HG02610 (cell line): ENCODE measurements at regions not wholly inside any gene's neighbourhood (a gene's known extent, or its start where the extent isn't known, plus 50 kb on each side); places are given as distances from the start of the nearest gene placed in this dataset.
"Not testable (repeated sequence)": the region's sequence is repeated elsewhere in the genome, so short reads cannot be mapped to it uniquely, and the experiment has no call there.

Experiments used
- ATAC-seq: cut with Tn5 transposase; IDR thresholded peaks from one replicate; pipeline ENCODE4 v1.9.1; 2021; ENCODE audit warnings: mild to moderate bottlenecking, moderate library complexity; ENCODE audit not compliant: unreplicated experiment

DNA sequence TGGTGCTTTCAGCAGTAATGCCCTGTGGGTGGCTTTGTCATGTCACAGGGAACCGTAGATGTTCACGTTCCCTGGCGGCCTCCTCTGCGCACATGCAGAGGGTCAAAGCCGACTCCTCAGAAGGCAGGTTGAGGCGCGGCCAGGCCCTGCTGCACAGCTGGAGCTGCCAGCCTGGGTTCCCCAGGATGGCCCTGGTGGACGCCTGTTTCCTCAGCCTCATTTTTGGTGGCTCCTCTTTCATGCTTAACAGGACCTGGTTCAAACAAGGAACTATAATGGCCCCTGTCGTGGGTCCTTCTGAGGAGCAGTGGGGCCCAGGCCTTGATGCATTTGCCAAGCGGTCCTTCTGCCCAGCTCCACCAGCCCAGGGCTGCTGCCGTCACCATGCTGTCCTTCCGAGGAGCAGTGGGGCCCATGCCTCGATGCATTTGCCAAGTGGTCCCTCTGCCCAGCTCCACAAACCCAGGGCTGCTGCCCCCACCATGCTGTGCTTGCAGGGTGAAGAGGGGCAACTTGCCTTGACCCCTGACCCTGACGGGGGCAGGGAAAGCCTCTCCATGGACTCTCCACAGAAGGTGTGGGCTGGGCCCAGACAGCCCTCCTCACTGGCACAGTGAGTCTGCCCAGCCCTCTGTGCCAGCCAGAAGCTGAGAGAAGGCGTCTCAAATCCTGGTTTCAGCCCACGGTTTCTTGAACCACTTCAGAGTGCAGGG, 338.2 kb downstream of the TCERG1L start:
- no peak for ATAC-seq

DNA sequence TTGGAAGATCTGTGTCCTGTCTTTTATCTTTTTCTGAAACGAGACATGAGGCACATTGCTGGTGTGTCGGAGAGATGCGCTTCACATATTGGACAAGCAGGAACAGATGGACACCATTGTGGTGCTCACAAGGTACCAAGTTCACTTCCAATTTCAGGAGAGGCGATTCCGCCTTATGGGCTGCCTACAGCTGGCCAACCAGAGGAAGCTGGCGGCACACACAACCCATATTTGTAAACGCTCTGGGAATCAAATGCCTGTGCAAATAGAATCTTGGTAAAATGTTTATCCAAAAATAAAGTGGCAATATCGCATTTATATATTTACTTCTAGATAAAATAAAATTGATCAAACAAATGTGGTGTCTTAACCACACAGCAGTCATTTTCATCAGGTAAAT, 337.4 kb downstream of the TCERG1L start:
- no peak for ATAC-seq

DNA sequence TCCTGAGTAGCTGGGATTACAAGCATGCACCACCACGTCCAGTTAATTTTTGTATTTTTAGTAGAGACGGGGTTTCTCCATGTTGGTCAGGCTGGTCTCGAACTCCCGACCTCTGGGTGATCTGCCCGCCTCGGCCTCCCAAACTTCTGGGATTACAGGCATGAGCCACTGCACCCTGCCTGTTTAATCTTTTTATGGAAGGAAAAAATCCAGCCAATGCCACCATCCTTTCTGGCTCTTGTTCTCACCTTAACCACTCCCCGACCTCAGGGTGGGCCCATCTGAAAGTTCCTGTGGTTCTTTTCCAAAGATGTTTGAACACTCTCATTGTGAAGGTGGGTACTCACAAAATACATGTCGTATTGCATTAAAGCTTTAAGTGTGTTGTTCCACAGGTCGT, 336.2 kb downstream of the TCERG1L start:
- not testable (repeated sequence) for ATAC-seq

DNA sequence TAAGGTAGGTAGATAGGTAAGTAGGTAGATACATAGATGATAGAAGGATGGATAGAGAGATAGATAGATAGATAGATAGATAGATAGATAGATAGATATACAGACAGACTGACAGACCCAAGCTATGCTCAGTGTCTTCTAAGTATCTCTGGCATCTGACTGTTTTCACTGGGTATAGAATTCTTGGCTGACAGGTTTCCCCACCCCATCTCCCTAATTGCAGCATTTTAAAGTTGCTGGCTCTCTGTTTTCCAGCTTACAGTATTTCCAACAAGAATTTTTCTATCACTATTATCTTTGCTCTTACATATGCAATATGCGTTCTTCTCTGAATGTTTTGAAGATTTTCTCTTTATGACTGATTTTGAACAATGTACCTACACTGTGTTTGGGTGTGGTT, 328.7 kb downstream of the TCERG1L start:
- no peak for ATAC-seq

DNA sequence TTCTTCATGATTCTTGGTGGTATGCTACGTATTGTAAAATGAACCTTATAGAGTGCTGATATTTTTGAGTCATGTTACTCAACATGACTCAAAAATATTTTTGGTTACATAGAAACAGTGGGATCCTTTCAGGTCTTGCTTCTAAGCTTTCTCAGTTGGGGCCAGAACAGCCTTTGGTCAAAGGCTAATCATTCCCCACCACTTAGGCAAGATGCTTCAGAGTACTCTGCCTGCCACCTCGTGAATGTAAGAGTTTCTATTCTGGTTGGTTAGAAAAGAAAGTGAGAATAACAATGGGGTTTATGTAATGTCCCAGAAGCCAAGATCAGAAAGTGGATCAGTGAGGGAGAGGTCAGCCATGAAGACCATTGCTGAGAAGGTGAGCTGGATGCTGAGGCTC, 327.8 kb downstream of the TCERG1L start:
- no peak for ATAC-seq

DNA sequence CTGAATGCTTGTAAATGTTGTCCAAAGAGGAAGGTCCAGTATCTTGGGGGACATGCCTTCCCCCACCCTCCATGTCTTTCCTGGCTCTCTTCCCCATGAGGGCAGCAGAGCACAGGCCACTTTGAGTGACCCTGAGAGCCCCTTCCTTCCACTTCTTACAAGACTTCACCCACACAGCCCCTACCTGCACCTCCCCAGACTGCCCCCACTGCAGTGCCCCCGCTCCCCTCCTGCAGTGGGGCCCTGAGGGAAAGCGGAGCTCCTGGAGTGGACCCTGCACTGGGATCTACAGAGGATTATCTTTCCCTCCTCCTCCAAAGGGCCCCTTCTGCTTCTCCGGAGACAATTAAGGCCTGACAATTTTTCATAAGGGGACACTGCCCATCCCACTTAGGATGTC, 326.8 kb downstream of the TCERG1L start:
- no peak for ATAC-seq

DNA sequence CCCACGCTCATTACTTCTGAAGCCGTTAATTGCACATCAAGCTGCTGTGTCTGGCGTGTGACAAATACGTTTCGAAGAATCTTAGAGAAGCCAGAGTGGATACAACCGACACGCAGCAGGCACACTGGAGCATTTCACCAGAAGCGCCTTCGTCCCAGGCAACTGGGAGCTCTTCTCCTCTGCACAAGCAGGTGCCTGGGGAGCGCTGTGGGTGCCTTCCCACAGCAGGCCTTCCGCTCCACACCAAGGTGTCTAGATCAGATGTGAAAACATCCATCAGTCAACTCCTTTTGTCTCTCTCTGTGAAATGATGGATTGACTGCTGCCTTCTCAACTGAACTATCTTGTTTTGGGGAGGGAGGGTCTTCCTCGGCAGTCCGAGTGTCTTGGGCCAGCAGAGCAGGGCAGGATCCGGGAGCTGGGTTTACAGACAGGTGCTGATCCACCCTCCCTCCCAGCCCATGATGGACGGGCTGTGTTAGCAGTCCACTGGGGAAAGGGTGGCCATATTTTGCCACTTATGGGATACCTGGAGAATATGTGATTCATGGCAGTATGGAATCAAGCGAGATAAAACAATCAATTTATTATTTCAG, 326.3 kb downstream of the TCERG1L start:
- no peak for ATAC-seq

DNA sequence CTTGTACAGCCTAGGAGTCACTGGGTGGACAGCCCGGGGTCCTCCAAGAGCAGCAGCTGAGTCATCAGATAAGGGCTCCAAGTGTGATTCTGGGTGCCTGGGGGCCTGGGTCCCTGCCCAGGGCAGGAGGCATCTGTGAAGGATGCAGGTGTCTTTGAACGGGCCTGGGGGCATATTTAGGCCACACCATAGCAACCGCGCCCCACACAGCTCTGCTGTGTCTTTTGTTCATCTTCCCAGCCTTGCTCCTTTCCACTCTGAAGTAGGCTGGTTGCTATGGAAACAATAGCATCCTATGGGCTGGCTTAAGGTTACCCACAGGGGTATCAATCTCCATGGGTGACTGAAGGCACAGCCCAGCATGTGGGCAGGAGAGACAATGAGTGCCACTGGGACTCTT, 324.7 kb downstream of the TCERG1L start:
- no peak for ATAC-seq

DNA sequence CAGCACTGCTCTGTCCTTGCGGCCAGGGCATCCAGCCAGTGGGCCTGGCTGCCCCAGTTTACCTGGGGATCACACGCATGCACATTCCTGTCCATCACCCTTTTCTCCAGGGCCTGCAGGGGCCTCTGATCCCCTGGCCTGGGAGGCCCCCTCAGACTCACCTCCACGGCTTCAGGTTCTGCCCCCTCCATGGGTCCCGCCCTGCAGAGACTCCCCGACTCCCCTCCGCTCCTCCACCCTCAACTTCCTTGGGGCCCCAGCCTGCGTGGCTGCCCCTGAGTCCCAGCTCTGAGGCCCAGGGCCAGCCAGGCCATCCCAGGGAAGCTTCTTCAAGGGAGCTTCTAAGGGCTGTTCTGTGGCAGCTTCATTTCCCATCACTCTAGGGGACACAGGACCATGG, 324.1 kb downstream of the TCERG1L start:
- ATAC-seq: no peak

DNA sequence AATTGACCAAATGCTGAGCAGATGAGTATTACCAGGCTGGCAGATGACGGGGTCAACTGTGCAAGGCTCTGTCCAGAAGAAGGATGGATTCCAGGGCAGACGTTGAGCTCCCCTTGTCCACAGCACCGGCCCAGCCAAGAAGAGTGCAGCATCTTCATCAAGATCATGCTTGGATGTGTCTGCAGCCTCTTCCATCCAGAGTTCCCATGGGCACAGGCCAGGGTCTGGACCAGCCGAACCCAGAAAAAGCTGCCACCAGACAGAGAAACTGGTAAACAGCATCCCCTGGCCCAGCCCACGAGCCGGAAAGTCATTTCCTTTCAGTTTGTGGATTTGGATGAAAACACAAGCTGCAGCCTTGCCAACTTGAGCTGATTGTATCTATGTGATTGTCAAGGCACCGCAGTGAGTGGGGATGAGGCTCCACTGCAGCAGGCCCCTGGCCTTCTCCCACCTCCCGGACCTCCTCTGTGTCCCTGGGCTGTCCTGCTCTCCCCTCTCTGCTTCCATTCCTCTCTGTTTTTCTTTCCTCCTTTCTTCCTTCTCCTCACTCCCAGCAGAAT, 321.8 kb downstream of the TCERG1L start:
- ATAC-seq: no peak

DNA sequence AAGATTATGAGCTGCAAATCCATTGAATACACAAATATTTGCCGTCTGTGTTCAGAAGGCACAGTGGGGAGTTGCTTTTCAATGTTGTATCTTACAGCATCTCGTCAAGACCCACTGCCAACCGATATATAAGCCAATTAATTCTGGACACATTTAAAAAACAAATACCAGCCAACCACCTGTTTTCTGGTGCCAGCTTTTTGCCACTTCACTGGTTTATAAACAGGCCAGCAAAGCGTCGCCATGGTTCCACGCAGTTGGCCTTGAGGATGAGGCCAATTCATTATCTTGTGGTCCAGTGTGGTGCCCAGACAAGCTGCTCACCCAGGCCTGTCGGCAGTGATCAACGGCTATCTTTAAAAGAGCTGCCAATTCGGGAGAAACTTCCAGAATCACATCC, 321.0 kb downstream of the TCERG1L start:
- ATAC-seq: no peak

DNA sequence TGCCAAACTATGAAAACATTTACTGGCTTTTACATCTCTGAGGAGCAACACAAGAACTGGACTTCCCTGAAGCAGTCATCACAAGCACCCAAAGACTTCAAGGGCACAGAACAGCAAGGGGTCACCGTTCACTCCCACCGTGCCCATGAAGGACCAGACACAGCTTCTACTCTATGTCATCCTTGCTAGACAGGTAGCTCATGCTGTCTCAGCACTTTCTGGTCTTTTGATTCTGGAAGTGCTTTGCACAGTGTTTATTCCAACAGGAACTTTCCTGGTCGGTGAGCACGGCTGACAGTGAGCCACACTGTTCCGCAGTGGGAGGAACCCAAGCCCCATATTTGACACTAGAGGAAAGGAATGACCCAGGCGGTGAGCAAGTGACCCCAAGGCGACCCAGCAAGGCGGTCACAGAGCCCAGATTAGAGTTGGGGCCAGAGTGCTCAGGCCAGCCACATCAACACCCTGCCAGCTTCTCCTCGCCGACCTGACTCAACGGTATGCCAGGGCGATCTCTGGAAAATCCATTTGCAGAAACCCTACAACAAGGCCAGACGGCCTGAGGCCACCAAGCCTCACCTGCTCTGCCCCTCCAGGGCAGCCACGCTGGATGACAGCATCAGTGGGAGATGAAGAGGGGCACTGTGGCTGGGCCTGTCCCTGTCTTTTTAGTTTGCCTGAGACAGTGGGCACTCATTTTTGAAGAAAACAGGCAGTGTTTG, 318.6 kb downstream of the TCERG1L start:
- no peak for ATAC-seq

DNA sequence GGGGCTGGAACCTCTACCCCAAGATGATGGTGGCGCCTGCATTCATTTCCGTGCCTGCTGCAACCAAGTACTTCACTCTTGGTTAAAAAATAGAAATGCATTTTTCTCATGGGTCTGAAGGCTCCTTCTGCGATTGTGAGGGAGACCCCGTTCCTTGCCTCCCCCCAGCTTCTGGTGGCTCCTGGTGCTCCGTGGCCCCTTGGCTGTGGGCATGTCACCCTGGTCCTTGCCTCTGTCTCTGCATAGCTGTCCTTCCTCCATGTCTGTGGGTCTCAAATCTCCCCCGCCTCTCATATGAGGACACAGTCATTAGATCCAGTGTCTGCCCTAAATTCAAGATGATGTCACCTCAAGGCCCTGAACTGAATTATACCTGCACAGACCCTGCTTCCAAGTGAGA, 317.9 kb downstream of the TCERG1L start:
- no peak for ATAC-seq

DNA sequence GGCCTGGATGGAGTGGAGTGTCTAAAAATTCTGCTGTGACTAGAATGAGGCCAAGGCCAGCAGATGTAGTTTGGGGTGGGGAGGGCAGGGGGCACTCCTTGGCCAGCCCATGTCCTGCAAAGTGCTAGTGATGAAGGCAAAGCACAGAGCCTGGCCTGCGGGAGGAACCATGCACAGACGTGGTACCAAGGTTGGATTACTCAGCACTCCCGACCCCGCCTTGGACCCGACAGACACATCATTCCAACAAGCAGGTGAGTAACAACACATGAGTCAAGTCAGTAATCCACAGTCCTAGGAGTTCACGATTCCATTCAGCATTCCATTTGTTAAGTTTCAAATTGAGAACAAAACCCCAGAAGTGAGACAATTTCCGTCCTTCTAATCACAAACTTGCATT, 317.3 kb downstream of the TCERG1L start:
- ATAC-seq: no peak

DNA sequence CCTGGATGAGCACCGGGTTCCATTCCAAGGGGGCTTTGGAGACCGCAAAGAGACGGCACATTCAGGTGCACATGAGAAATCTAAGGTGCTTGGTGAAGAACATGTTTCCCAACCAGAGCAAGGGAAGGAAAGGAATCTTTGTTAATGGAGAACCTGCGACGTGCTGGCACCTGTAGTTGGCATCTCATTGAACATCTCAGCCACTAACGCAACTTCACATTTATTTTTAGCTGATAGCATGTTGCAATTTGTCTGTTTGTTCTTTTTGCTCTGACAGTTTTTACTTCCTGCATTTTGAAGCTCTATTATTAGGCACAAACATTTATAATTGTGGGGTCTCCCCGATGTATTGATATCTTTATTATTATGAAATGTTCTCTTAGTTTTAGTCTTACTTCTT, 316.7 kb downstream of the TCERG1L start:
- ATAC-seq: no peak

DNA sequence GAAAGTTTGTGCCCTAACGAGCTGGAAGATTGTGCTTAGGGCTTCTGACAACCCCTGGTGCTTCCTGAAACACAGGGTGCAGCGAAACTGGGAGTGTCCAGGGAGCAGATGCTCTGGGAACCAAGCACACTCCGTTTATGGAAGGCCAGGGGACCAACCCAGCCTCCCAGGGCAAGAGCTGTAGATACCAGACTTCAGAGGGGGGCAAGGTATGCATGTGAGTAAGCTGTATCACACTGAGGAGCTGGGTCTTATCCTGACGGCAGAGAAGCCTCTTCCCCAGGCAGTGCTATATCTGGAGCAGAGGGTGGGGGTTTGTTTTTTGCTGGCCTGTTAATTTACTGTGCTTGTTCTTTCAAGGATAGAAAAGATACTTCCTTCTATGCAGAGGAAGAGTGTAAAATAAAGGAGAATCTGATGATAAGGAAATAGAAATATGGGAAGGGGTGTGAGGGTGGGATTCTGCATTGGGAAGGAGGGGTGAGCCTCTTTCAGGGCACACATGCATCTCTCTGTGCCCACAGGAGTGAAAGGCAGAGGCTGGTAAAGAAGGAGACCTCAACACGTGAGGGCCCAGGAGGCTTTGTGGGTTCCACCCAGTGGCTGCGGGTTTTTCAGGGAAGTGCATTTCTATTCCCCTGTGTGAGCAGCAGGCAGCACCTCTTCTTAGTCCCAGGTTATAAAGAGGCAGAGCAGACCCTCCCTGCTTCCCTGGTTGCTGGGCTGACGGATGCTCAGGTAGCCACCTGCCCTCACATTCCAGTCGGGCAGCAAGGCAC, 314.1 kb downstream of the TCERG1L start:
- no peak for ATAC-seq

DNA sequence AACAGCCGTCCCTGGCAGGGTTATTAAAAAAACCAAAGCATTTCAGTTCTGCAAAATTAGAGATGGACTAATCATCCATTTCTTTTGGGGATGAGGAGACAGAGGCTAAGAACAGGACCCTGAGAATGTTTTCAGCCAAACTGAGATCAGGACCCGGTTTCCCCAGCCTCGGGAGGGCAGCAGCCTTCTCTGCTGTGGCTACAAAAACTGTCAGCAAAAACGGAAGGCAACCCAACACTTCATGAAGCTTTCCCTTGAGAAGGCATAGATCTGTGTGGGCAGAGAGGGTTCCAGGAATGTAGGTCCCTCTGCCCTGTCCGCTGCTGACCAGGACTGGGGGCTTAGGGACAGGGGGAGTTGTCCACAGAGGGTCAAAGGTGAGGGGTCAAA, 313.5 kb downstream of the TCERG1L start:
- no peak for ATAC-seq

DNA sequence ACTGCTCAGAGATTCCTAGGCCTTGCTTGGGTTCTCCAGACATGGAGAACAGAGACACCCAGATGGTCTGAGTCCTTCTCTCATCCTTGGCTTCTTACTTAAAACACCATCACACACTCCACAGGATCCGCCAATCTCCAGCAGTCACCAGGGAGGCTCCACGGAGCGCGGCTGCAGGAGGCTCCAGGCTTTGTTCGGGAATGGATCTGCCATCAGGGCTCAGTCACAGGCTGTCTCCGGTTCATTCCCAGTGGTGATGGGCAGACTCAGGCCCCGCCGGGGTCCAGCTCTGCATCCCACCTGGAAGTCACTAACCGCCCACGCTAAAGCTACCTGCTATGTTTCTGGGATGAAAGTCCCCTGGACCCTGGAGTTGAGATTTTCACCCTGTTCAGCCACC, 312.9 kb downstream of the TCERG1L start:
- ATAC-seq: no peak

DNA sequence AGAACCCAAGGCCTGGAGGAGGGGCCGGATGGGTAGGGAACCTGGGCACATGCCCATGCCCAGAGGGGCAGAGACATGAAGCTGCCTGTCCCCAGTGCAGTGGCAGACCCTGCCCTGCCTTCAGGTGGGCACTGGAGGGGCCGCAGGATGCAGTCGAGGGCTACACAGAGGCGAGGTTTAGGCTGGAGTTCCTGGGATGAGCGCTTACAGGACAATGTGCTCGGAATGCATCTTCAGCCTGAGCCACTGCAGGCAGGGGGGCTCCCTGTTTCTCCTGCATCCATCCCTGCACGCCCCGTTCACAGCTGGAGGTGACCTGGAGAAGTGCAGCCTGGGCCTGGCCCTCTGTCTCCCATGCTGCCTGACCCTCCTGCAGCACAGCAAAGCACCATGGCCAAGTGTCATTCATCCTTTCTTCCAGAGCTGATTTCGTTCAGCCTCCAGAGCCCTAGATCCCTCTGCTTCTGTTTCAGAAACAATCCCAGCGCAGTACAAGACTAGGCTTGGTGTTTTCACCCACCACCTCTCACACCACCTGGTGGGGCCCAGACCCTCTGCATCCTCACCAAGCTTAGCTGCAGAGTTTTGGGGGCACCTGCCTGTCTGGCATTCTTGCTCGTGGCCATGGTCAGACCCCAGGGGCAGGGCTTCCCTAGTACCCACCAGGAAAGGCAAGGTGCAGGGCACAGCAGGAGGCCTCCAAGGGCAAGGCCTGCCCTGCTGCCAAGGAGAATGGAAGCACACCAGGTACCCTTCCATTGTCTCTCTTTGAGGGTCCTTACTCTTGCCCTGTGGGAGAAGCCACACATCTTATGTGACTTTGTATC, 311.9 kb downstream of the TCERG1L start:
- ATAC-seq: no peak

DNA sequence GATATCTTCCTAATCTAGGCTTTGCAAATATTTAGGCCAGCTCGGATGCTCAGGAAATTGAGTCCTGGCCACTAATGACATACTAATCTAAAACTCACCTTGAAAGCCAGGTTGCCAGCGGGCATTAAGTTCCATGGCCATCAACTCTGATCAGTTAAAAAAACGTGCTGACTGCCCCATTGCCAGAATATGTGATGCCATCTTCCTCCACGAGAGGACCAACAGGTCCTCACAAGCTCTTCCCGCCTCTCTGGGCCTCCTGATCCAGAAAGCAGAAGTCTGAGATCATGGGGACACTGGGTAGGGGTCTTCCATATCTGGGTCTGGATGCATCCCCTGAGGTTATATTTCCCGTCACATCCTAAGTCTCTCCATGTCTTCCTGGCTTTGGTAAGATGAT, 311.3 kb downstream of the TCERG1L start:
- no peak for ATAC-seq
